B cell (primary cell): ENCODE measurements at regions not wholly inside any gene's neighbourhood (a gene's known extent, or its start where the extent isn't known, plus 50 kb on each side); places are given as distances from the start of the nearest gene placed in this dataset.
A peak's percentile ranks its signal among the peaks of the same experiment; 100 is the strongest.

ENCODE experiments used
- ATAC-seq: fragments of 200-7000 bp; cut with Tn5 transposase; one replicate; pipeline ENCODE4 v1.10.0; 2021; ENCODE audit warnings: low read depth, mild to moderate bottlenecking, moderate number of reproducible peaks, moderate library complexity
- CTCF ChIA-PET: fragments of 350-600 bp; sonication (Branson Sonifier 250); formaldehyde crosslinking; loops from one replicate; lab custom pipeline; 2021; ENCODE audit warnings: antibody characterized with exemption, inconsistent platforms; lab: Charles Lee
- POLR2A ChIA-PET: fragments of 350-600 bp; sonication (Branson Sonifier 250); formaldehyde crosslinking; loops from one replicate; lab custom pipeline; 2021; ENCODE audit warnings: antibody characterized with exemption; lab: Charles Lee
- DNase-seq: peaks from one replicate; pipeline ENCODE4 v3.0.0; 2013
- H2AFZ ChIP-seq: 2 replicates; pipeline ENCODE4 v1.6.1; 2012; ENCODE audit warnings: mild to moderate bottlenecking, low read depth, low read length; ENCODE audit not compliant: insufficient read depth, poor library complexity, severe bottlenecking
- H3K27ac ChIP-seq, 2 donors: 1 replicate in 1 of 2; 2 replicates in 1 of 2; pipeline ENCODE4 v1.5.1; 2012 to 2013; ENCODE audit warnings: low read length in 2 of 2, mild to moderate bottlenecking in 2 of 2, moderate library complexity in 1 of 2
- H3K27me3 ChIP-seq, 4 experiments: fragments of 200-600 bp in 1 of 4; sonication (generic) in 1 of 4; replicated peaks in 1 of 4; 1 replicate in 2 of 4; 2 replicates in 2 of 4; pipeline versions ENCODE4 v1.6.1 to v1.7.0; 2013 to 2016; ENCODE audit warnings: low read length in 3 of 4, mild to moderate bottlenecking in 2 of 4, mixed read lengths in 1 of 4, moderate library complexity in 1 of 4; ENCODE audit not compliant: insufficient read depth in 4 of 4, control insufficient read depth in 3 of 4; ENCODE audit errors: control extremely low read depth in 1 of 4
- H3K36me3 ChIP-seq, 2 experiments: replicated peaks in 1 of 2; 1 replicate in 1 of 2; 2 replicates in 1 of 2; pipeline versions ENCODE4 v1.6.1 to v1.7.1; 2013; ENCODE audit warnings: low read length in 1 of 2; ENCODE audit not compliant: insufficient read depth in 2 of 2, control insufficient read depth in 1 of 2; ENCODE audit errors: control extremely low read depth in 1 of 2, extremely low read depth in 1 of 2
- H3K4me1 ChIP-seq, 2 donors: fragments of 200-600 bp in 1 of 2; sonication (generic) in 1 of 2; 1 replicate in 1 of 2; 2 replicates in 1 of 2; pipeline versions ENCODE4 v1.5.1 to v1.6.1; 2013 to 2017; ENCODE audit warnings: low read length in 2 of 2; ENCODE audit not compliant: control insufficient read depth in 2 of 2, insufficient read depth in 2 of 2
- H3K4me2 ChIP-seq: replicated peaks from 2 replicates; pipeline ENCODE3; 2012; ENCODE audit warnings: mild to moderate bottlenecking, low read depth, low read length; ENCODE audit not compliant: poor library complexity, severe bottlenecking
- H3K4me3 ChIP-seq, 5 experiments: fragments of 200-600 bp in 1 of 5; sonication (generic) in 1 of 5; 1 replicate in 3 of 5; 2 replicates in 2 of 5; pipeline versions ENCODE4 v1.5.1 to v1.7.0; 2011 to 2016; ENCODE audit warnings: low read length in 4 of 5, mild to moderate bottlenecking in 4 of 5, low read depth in 2 of 5, control low read depth in 1 of 5, moderate library complexity in 1 of 5; ENCODE audit not compliant: insufficient read depth in 1 of 5; ENCODE audit errors: control extremely low read depth in 1 of 5, extremely low read depth in 1 of 5
- H3K79me2 ChIP-seq: fragments of 200-600 bp; sonication (generic); one replicate; pipeline ENCODE4 v1.6.0; 2016; ENCODE audit warnings: low read length; ENCODE audit not compliant: control insufficient read depth, insufficient read depth
- H3K9ac ChIP-seq: fragments of 200-600 bp; sonication (generic); 2 replicates; pipeline ENCODE4 v1.6.1; 2017; ENCODE audit warnings: mild to moderate bottlenecking, low read length, moderate library complexity
- H3K9me3 ChIP-seq, 3 donors: one replicate each; pipeline versions ENCODE4 v1.6.1 to v1.7.1; 2013; ENCODE audit warnings: low read length in 2 of 3; ENCODE audit not compliant: control insufficient read depth in 2 of 3, insufficient read depth in 1 of 3; ENCODE audit errors: control extremely low read depth in 1 of 3
- H4K20me1 ChIP-seq: 2 replicates; pipeline ENCODE4 v1.6.0; 2012; ENCODE audit warnings: mild to moderate bottlenecking, low read length; ENCODE audit not compliant: insufficient read depth, control insufficient read depth, poor library complexity, severe bottlenecking
- H3K27ac Mint-ChIP-seq: one replicate; pipeline ENCODE4 v1.8.0; 2021; ENCODE audit warnings: mixed read lengths
- H3K27me3 Mint-ChIP-seq: one replicate; pipeline ENCODE4 v1.8.0; 2021; ENCODE audit warnings: mixed read lengths
- H3K4me1 Mint-ChIP-seq: one replicate; pipeline ENCODE4 v1.8.0; 2021; ENCODE audit warnings: mixed read lengths
- H3K4me3 Mint-ChIP-seq: one replicate; pipeline ENCODE4 v1.8.0; 2021; ENCODE audit warnings: mixed read lengths
- H3K9me3 Mint-ChIP-seq: one replicate; pipeline ENCODE4 v1.8.0; 2022; ENCODE audit warnings: mixed read lengths; ENCODE audit not compliant: insufficient read depth
- EZH2 ChIP-seq: IDR thresholded peaks from 2 replicates; pipeline ENCODE4 v1.6.1; 2012; ENCODE audit warnings: borderline replicate concordance, low read depth, mild to moderate bottlenecking, moderate library complexity, low read length; ENCODE audit not compliant: insufficient read depth, poor library complexity, severe bottlenecking
- WGBS: methylation state at CpG from one replicate; pipeline ENCODE4 v1.1.5; 2013; ENCODE audit warnings: missing lambda C conversion rate; ENCODE audit not compliant: insufficient coverage; 5-methylcytosine and 5-hydroxymethylcytosine counted together
- intact Hi-C: fragments of 100-400 bp; cut with micrococcal nuclease; formaldehyde crosslinking; loops from one replicate; pipeline ENCODE4 v1.10.0; 2022
- TF ChIP-seq, protein P1 (sequence below): fragments of 200-600 bp; IDR thresholded peaks from one replicate; pipeline ENCODE4 v1.8.0; 2022; ENCODE audit warnings: antibody characterized with exemption, mild to moderate bottlenecking

DNA sequence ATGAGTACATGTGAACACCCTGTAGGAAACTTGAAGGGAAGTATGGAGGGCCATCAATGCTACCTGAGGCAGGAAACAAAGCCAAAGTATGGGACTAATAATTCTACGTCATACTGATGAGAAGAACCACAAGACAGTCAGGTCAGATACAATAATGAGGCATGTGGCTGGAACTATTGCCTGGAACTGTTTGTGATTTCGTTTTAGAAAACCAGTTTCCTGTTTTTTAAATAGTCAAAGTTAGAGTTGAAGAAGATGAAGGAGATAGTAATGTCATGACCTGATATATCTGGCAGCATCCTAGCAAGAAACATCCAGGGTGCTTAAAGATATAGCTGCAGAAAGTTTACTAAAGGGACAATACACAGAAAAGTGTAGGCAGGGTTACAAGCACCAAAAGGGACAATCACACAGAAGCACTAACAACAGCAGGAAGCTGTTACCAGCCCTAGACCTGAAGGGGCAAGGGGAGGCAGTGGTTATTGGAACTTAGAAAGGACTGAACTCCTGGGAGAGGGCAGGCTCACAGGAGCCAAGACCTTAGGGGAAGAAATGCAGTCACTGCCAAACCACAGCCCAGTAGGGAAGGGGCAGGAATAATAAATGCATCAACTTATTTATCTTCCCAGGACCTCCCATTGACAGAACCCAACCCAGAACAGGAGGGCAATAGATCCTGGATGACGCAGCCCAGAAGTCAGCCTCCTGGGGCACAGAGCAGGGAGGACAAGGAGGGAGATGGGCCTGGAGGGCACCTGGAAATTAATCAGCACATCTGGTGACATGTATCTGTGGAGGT lies 302.1 kb upstream of the STT3B start:
- no peaks in the 10 kb centered on the region for H4K20me1 ChIP-seq
- peaks cover 0 to 4% (median 0%) of the 10 kb centered on the region in 3 donors for H3K9me3 ChIP-seq
- H3K36me3 ChIP-seq: no peaks in the 10 kb centered on the region
- H3K4me3 Mint-ChIP-seq: peak overlapping the region; percentile 11
- no peaks in the 10 kb centered on the region for H3K27me3 ChIP-seq
- no peaks in the 10 kb centered on the region for H3K79me2 ChIP-seq
- peaks cover 1% of the 10 kb centered on the region for H3K27me3 Mint-ChIP-seq
- ChIA-PET POLR2A (no interaction called here), CTCF (no interaction called here)
- peak overlapping the region; percentile 16 for H2AFZ ChIP-seq
- 37% methylated on average over 3 of the region's 3 CpGs for WGBS
- H3K9ac ChIP-seq: no peak overlapping the region
- no peaks in the 10 kb centered on the region for H3K9me3 Mint-ChIP-seq
- H3K4me1 ChIP-seq: peaks cover 65 to 74% of the 10 kb centered on the region in 2 donors
- H3K27ac Mint-ChIP-seq: peak overlapping the region; percentile 22
- peak overlapping the region in 1 of 2 donors; percentile 48 for H3K27ac ChIP-seq
- no peak for ATAC-seq
- TF ChIP-seq, protein P1, sequence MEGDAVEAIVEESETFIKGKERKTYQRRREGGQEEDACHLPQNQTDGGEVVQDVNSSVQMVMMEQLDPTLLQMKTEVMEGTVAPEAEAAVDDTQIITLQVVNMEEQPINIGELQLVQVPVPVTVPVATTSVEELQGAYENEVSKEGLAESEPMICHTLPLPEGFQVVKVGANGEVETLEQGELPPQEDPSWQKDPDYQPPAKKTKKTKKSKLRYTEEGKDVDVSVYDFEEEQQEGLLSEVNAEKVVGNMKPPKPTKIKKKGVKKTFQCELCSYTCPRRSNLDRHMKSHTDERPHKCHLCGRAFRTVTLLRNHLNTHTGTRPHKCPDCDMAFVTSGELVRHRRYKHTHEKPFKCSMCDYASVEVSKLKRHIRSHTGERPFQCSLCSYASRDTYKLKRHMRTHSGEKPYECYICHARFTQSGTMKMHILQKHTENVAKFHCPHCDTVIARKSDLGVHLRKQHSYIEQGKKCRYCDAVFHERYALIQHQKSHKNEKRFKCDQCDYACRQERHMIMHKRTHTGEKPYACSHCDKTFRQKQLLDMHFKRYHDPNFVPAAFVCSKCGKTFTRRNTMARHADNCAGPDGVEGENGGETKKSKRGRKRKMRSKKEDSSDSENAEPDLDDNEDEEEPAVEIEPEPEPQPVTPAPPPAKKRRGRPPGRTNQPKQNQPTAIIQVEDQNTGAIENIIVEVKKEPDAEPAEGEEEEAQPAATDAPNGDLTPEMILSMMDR: no peak
- TF ChIP-seq EZH2: no peak
- DNase-seq: peak; percentile 42
- H3K4me1 Mint-ChIP-seq: peaks cover 66% of the 10 kb centered on the region
- no peak overlapping the region for H3K4me3 ChIP-seq
- intact Hi-C loops: no loop called here
- H3K4me2 ChIP-seq: peak overlapping the region; percentile 44
